ENCODE measurements at regions not wholly inside any gene's neighbourhood (a gene's known extent, or its start where the extent isn't known, plus 50 kb on each side); places are given as distances from the start of the nearest gene placed in this dataset.

DNA sequence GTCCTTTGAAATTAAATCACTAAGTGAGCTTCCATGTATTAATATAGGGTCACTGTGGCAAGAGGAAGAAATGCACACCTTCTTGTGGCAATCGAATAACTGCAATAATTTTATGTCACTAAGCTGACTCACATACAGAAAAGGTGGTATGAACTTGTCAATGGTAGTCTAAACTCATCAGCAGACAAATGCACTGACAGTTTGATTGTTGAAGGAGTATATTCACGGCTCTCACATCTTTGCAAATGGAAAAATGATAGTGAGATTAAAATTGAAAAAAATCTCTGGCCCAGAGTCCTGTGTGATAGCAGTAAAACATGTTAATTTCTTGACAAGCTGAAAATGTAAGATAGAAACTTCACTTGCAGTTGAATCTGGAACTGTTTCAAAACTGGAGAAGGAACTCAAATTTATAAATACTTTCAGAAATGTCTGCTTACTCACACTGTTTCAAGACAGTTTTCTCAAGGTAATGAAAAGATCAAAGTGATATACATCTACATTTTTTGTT is 215.8 kb upstream of the CADM2 start:
- TF ChIP-seq, protein P1, sequence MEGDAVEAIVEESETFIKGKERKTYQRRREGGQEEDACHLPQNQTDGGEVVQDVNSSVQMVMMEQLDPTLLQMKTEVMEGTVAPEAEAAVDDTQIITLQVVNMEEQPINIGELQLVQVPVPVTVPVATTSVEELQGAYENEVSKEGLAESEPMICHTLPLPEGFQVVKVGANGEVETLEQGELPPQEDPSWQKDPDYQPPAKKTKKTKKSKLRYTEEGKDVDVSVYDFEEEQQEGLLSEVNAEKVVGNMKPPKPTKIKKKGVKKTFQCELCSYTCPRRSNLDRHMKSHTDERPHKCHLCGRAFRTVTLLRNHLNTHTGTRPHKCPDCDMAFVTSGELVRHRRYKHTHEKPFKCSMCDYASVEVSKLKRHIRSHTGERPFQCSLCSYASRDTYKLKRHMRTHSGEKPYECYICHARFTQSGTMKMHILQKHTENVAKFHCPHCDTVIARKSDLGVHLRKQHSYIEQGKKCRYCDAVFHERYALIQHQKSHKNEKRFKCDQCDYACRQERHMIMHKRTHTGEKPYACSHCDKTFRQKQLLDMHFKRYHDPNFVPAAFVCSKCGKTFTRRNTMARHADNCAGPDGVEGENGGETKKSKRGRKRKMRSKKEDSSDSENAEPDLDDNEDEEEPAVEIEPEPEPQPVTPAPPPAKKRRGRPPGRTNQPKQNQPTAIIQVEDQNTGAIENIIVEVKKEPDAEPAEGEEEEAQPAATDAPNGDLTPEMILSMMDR (IDR thresholded peaks at IDR 0.05; ENCODE audit: borderline replicate concordance, control extremely low read depth, extremely low read depth, insufficient read depth, missing control alignments), result no peak
- in situ Hi-C loops (cut with MboI; ENCODE audit: low sequenced_read_pairs, unreplicated experiment), result no loop called here
- no peak for DNase-seq (ENCODE audit: low spot score)

GRCh38 chr3:84744130-84744529 is 214.7 kb upstream of the CADM2 start:
- DNase-seq (ENCODE audit: low spot score), result no peak
- TF ChIP-seq, protein P1 (IDR thresholded peaks at IDR 0.05; ENCODE audit: borderline replicate concordance, control extremely low read depth, extremely low read depth, insufficient read depth, missing control alignments), result no peak
- in situ Hi-C loops (cut with MboI; ENCODE audit: low sequenced_read_pairs, unreplicated experiment), result no loop called here

- in situ Hi-C loops (cut with MboI; ENCODE audit: low sequenced_read_pairs, unreplicated experiment), result no loop called here
- no peak for DNase-seq (ENCODE audit: low spot score)
- TF ChIP-seq, protein P1 (IDR thresholded peaks at IDR 0.05; ENCODE audit: borderline replicate concordance, control extremely low read depth, extremely low read depth, insufficient read depth, missing control alignments), result no peak
Measured at GRCh38 chr3:84755860-84756259, 202.9 kb upstream of the CADM2 start.

DNA sequence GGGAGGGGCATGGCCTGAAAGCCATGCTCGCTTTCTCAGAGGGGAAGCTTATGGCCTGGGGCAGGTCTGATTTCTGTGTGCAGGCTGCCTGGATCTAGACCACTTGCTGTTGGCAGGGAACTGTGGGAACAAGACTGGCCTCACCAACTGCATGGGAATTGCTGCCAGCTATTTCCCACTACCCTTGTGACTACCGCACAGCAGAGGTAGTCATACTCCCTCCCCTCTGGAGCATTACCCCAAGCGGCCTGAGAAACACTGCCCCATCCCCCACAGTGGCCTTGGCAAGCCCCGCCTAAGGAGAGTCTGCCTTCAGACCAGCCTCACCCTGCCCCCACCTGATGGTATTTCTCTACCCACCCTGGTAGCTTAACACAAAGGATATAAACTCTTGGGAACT is 199.4 kb upstream of the CADM2 start:
- TF ChIP-seq, protein P1 (IDR thresholded peaks at IDR 0.05; ENCODE audit: borderline replicate concordance, control extremely low read depth, extremely low read depth, insufficient read depth, missing control alignments), result no peak
- no peak for DNase-seq (ENCODE audit: low spot score)
- in situ Hi-C loops (cut with MboI; ENCODE audit: low sequenced_read_pairs, unreplicated experiment), result no loop called here

DNA sequence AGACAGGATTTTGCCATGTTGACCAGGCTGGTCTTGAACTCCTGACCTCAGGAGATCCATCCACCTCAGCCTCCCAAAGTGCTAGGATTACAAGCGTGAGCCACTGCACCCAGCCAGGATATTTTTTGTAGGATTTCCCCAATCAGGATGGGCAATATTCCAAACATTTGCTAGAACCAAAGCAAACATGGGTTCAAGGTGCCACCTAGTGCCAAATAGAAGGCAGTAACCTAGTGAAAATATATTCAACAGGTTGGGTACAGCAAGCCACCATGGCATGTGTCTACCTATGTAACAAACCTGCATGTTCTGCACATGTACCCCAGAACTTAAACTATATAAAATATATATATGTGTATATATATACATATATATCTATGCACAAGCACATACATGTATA is 185.9 kb upstream of the CADM2 start:
- DNase-seq (ENCODE audit: low spot score), result no peak
- in situ Hi-C loops (cut with MboI; ENCODE audit: low sequenced_read_pairs, unreplicated experiment), result no loop called here
- TF ChIP-seq, protein P1 (IDR thresholded peaks at IDR 0.05; ENCODE audit: borderline replicate concordance, control extremely low read depth, extremely low read depth, insufficient read depth, missing control alignments), result no peak

GRCh38 chr3:84783281-84783680 is 175.5 kb upstream of the CADM2 start:
- in situ Hi-C loops (cut with MboI; ENCODE audit: low sequenced_read_pairs, unreplicated experiment), result no loop called here
- DNase-seq (ENCODE audit: low spot score), result no peak
- TF ChIP-seq, protein P1 (IDR thresholded peaks at IDR 0.05; ENCODE audit: borderline replicate concordance, control extremely low read depth, extremely low read depth, insufficient read depth, missing control alignments), result no peak

DNA sequence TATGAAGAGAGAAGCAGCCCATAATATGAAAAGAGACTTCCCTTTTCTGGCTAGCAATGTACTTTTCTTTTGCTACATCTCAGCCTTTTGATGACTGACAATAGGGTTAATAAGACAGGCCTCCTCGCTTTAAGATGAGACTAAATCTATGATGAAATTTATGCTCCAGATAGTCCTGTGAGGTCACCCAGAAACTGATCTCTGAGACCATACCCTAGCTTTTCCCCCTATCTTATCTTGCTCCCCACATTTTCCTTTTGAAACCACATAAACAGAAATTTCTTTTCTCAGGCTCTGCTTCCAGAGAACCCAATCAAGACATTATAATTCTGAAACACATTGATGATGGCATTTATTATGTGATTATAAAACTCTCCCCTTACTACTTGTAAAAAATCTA is 168.8 kb upstream of the CADM2 start:
- TF ChIP-seq, protein P1 (IDR thresholded peaks at IDR 0.05; ENCODE audit: borderline replicate concordance, control extremely low read depth, extremely low read depth, insufficient read depth, missing control alignments), result no peak
- no peak for DNase-seq (ENCODE audit: low spot score)
- in situ Hi-C loops (cut with MboI; ENCODE audit: low sequenced_read_pairs, unreplicated experiment), result no loop called here
